ENCODE measurements at regions not wholly inside any gene's neighbourhood (a gene's known extent, or its start where the extent isn't known, plus 50 kb on each side); places are given as distances from the start of the nearest gene placed in this dataset.

DNA sequence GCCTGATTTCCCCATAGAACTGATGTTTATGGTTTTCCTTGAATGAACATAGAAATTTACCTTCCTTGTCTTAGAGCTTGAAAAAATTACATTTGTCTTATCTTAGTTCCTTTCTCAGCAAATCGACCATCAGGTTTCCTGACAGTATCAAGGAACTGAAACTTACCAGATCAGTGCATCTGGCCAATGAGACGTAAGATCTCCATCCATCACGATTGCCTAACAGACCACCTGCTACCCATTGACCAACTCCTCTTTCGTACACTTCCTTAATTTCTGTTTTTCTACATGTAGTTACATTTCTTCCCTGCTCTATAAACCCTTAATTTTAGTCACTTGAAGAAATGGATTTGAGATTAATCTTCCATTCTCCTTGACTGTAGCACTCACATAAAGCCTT lies 57.4 kb upstream of the TMPRSS15 start:
- no peak for DNase-seq

DNA sequence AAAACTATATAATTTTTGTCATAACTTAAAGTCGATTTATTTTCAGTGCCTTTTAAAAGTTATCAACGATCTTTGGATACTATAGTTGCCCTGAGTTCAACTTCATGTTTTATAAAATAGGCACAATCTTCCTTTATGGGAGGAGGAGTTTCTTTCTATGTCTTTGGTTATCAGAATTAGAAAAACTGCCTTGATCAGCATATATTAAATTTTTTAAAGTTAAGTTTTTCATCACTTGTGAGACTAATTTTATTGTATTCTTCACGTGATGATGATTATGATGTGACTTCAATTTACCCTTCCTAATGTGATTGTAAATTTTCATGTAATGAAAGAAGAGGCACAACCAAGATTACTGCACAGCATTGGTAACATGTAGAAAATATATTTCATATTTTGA lies 58.2 kb upstream of the TMPRSS15 start:
- DNase-seq = no peak

DNA sequence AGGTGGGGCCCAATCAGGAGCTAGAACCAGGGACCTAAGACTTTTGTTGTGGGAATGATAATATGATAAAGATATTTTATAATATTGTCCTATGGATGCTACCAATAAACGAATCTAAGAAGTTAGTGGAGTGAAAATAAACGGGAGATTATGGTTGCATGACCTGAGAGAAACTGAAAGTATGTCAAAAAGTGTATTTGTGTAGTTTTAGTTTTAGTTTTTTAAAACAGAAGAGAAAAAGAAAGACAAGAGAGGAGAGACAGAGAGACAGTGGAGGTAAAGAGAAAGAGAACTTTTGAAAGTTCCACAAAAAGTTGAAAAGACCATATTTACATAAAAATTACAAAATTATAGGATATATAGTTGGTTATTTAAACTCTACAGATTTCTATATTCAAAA lies 64.1 kb upstream of the TMPRSS15 start:
- DNase-seq = no peak

DNA sequence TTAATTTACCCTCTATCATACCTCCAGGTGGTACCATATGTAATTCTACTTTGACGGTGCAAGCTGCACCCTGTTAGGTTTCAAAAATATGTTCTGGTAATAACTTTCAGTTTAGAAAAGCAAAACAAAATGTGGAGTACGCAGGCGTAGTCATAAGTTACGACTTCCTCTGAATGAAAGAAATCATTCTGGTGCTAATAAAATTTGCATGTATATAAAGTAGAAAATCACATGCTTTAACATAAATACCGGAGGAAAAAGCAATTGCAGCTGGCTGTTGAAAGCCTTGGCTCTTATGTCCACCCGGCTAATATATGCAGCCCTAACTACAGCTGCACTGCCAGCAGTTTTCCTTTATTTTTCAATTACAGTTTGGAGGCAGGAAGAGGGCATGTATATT lies 65.2 kb upstream of the TMPRSS15 start:
- no peak for DNase-seq

DNA sequence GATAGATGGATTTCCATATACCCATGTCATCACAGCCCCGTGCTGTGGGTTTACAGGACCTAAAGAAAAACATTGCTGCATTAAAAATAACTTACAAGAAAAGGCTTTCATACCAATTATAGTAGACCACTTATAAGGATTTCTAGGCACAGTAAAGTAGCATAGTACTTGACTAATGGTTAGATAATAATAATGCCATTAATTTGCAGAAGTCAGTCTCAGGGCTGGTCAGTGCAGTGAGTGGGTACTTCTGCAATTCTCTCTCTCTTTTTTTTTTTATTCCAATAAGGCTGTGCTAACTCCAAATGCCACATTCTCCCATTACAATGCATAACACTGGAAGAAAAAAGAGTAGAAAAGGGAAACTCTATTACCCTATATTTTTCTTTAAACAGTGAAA lies 73.1 kb upstream of the TMPRSS15 start:
- DNase-seq = no peak

DNA sequence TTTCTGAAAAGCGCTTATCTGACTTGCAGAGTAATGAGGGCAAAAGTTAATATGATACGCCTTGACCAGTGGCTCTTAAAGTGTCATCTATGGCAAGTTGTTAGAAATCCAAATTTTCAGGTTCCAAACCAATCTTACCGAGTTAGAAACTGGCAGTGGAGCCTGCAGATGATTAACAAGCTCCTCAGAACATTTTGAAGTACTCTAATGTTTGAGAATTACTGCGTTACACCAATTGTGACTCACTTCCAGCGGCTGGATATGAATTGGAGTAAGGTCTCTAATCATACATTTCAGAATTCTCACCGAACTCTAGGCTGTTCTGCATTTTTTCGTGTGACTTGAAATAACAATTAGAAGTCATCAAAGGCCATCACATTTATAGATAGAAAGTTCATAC lies 73.5 kb upstream of the TMPRSS15 start:
- no peak for DNase-seq

DNA sequence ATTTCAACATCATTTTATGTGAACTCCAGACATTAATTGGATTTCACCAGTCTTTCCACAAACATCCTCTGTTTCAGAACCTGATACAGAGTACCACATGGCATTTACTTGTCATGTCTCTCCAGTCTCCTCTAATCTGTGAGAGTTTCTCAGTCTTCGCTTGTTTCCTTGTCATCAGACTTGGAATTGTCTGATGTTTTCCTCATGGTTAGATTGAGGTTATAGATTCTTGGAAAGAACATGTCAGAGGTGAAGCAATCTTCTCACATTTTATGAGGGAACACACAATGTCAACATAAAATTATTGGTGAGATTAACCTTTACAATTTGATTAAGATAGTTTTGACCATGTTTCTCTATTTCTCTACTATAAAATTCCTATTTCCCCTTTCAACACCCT lies 74.9 kb upstream of the TMPRSS15 start:
- DNase-seq = no peak

DNA sequence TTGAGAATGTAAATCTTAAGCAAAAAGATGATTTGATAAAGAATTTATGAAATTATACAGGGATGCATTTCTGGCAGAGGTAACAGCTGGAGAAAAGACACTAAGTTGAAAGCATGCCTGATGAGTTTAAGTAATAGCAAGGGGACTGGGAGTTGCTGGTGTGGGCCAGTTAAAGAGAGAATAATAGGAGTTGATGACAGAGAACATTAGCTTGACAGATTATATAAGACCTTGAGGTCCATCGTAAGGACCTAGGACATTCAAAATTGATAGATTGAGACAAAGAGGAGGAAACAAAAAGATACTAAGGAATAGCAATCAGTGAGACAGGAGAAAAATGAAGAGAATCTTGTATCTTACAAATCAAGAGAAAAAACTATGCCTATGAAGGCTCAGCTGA lies 84.7 kb upstream of the TMPRSS15 start:
- DNase-seq = no peak

DNA sequence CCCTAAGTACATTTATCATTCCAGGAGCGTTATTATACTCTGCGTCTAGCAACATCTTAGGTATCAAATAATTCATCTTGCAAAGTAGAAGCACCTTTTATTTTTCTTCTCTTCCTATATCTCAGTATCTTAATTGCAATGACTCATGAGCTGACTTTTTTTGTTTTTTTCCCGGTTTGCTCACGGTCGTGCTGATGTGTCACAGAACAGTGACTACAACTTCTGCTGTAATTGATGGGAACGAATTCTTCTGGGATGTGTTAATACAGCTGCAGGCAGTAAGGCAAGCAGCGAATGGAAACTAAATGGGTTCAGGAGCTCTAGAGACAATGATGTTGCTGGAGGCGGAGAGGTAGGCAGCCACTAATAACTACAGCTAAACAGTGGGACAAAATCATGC lies 89.8 kb upstream of the TMPRSS15 start:
- no peak for DNase-seq

DNA sequence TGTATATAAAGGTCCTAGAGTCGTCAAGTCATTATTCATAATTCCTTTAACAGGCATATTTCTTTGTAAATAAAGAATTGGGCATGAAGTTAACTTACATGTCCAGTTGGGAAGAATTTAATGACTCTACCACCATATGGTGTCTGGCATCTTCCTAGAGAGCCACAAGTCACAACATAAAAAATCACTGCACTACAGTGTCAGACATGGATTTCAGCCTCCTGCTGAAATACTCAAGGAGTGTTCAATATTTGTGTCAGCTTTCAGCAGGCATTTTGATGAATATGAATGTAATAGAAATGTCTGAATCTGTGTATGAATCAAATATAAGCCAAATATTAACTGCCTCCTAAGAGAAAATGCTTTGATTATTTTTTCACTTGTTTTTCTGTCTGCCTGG lies 91.9 kb upstream of the TMPRSS15 start:
- no peak for DNase-seq

DNA sequence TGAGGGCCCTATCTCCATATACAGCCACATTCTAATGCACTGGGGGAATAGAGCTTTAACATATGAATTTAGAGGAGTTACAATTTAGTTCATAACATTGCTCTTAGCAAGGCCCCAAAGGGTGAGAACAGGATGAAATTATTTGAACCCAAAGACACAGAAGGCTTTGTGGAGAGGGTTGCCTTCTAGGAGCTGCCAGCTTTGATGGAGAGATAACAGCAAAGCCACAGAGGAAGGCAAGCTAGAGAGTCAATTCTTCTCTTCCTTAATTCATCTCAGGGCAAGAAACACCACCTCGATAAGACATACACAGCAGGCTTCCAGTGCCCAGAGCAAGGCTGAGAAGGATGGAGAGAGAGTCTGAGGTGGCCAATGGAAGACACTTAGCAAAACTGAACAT lies 94.8 kb upstream of the TMPRSS15 start:
- DNase-seq = no peak

DNA sequence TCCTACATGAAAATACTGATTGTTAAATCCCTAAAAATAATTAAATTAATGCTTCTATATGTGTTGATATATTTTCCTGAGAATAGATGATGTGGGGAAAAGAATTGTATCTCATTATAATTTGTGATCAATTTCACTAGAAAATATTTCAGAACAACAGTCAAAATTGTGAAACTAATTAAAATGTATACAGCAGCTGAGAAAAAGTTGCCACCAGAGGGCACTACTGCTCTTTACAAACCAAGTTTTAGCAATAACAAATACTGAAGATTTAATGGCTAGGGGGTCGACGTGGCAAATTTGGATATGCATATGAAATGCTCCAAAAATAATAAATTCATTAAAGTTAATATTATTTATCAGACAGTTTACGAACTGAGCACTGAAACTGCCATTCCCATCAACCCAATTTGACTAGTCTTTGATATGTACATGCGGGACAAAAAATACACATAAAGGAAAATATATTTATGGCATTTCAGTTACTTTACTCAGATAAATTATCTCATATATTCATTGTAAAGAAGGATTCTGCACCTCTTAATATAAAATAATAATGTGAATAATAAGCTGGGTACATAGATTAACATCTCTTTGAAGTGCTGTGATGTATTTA lies 96.3 kb upstream of the TMPRSS15 start:
- peak; percentile 35 for DNase-seq

DNA sequence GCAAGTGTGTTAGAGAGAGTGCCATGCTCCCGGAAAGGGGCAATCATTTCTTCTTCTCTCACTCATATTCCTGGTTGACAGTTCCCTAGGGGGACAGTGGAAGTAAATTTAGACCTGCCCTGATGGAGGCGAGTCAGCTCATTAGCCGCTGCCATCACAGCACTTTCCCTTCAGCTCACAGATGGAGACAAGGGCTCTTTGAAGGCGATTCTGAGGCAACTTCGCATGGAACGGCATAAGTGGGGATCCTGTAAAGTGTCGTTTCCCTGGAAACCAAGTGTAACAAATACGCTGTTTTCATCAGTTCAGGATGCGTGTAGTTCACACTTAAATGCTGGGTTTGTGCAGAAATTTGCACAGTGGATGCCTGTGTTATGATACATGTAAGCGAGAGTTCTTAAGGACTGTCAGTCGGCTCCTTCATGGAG lies 114.5 kb upstream of the TMPRSS15 start:
- DNase-seq = no peak

DNA sequence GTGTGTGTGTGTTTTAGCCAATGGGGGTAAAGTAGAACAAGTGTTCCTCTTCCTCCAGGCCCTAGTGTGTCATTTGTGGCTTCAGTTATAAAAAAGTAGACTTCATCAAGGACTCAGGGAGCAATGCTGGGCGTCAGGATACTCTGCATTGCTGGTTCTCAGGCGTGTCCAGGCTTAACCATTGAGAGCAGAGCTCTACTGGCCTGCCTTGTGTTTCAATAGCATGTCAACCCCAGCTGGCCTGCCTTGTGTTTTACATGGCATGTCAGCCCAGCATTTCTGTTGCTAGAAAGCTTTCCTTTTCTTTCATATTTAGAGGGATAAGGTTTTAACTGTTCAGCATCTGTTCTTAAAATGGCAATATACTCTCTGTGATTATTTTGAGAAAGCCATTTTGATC lies 117.6 kb upstream of the TMPRSS15 start:
- no peak for DNase-seq

DNA sequence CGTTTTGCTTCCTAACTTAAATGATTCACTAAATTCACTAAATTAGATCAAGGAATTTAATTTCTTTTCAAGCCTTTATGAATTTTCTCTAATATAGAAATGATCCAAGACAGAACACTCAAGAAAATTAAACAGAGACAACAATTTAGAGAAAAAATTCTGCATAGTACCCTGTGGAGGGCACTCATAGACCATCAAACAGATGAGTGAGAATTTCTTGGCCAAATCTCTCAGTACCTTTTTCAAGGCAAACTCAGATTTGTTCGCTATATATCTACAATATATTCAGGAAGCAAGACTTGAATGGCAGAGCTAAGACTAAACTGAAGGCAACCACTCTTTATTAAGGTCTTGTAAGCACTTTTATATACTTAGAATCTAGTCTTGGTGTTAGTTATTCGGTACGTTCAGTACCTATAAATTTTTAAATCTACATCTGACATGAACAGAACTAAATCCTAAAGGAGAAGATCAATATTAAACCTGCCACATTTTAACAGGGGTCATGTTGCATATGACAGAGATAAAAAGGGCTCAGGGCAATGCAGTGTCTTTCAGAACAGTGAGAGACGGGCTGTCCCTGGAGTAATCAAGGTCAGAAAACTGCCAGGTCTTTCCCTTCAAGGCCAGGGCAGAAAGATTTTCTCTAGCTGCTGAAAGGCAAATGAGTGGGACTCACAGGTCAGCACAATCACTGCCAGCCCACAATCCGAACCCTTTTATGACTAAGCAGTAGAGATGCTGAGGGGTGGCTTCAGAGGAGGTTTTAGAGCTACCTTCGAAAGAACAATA lies 118.8 kb upstream of the TMPRSS15 start:
- peak; percentile 24 for DNase-seq

DNA sequence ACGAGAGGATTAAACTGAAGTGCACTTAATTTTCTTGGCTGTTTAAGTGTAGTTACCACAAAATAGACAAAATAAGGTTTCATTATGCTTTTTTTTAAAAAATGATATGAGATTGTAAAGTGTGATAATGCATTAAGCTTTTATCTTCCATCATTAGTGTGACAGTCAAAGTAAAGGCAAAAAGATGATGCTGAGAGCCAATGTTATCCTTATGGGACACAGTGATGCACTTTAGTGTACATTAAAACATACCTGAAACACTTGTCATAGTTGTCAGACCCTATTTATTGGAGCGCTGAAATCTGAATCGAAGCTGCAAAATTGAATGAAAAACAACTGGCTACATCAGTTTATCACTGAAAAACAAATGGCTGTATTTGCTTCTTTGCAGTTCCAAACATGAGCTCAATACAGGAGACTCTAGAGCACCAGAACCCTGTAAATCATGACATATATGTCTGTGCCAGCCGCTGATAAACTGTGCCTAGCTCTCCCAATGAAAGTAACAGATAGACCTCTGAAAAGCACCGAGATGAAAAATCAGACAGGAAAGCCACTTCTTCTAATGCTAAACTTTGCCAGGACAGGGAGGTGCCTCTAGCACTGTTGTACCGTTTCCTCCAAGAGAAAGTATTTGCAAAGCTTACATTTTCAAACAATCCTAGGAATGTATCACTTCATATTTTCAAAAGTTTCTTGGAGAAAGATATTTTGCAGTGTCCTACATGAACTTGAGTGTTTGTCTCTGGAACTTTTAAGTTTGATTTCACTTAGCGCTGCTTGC lies 120.7 kb upstream of the TMPRSS15 start:
- DNase-seq = no peak

DNA sequence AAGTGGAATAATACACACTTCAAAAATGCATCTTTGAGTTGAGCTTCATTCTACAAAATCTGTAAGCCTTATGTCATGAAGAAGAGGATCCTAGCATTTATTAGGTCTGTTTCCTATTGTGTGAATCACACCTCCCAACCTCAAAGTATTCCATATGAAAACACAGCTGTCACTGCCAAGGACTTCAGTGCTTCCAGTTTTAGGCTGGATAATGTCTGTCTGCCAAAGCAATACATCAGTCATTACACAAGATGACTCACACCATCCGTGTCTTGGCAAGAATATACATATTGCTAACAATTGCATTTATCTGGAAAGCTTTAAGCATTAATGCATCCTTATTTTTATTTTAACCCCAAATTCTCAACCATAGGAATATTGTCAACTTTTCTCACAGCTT lies 125.7 kb upstream of the TMPRSS15 start:
- no peak for DNase-seq

DNA sequence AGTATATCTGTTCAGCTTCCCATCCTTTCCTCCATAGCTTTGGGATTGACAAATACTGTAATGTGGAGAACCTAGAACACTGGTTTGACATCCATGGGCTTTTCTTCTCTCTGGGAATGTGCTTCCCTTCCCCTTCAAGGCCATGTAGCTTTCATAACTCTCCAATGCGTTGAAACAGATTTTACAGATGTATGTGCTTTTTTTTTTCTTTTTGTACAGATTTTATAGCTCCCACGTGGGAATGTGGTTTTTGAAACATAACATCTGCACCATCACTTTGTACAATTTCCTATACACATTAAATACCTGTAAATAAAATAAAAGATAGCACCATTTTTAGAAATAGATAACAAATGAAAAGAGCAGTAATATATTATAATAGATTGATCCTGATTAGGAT lies 138.5 kb upstream of the TMPRSS15 start:
- DNase-seq = no peak

DNA sequence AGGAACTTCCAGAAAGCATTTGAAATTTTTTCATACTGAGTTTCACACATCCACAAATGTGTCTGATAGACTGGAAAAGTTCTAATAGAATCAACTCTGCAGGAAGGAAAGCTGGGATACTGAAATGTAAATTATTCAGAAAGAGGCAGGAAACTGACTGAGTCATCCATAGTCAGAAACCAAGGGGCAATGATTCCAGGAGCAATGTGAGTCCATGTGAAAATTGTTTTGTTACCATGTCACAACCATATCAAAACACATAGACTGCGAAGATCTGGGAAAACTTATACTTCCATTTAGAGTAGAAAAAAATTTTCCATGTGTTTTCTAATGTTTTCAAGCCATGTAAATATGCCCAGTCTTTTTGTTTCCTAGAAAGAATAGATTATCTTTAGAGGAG lies 142.3 kb upstream of the TMPRSS15 start:
- no peak for DNase-seq

DNA sequence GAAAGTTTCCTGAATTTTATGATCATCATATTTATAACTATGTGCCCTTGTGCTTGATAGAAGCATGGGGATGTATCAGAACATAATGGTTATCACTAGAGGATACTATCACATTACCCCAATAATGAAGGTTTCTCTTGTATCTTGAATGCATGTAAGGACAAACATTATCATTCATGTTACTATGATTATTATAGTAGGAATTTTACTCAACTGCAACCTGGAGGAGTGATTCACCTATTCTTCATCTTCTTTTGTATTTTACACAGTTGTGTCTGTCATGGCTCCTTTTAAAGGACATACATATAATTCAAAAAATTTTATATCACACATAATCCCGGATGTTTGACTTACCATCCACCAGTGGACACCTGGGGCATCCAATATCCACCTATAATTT lies 143.8 kb upstream of the TMPRSS15 start:
- no peak for DNase-seq

DNA sequence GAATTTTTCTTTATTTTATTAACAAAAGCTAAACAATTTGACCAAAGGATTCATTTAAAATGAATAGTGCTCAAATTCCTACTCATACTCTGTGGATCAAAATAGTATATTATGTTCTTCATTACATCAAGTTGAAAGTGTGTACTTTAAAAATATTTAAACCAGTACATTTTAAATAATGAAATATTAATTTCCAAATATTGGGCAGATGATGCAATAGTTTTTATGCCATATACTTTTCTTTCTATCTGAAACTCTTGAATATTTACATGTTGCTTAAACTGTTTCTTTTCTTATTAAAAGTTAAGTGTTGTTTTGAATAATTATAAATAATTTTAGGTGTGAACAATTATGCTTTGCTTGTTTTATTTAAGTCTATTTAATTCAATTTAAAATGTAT lies 144.7 kb upstream of the TMPRSS15 start:
- DNase-seq = no peak

DNA sequence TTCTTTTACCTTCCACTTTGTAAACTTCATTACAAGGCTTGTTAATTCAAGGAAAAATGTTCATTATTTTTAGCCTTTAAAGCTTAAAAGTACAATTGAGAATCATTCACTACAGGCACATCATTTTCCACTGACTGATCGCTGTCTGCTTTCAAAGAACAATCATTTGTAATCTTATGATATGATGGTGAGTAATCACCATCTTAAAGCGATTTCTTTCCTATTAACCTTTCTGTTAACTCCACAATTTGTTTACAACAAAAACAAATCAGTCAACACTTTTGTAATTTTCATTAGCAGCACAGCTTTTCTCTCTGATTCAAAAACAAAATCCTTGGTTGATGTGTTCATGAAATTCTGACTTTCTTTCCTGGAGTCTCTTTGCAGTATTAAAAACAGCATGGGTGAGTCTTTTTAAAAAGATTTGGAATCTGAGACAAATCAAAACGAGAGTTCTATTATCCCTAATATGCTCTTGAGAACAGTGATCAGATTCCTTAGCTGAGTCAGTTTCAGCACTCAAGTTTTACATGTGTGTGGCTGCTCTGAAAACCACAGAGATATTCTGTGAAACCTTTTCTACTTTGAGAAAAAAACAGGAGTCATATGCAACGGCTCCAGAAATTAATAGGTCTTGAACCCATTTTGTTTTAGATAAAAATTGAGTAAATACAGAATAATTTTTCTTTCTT lies 145.8 kb upstream of the TMPRSS15 start:
- no peak for DNase-seq

DNA sequence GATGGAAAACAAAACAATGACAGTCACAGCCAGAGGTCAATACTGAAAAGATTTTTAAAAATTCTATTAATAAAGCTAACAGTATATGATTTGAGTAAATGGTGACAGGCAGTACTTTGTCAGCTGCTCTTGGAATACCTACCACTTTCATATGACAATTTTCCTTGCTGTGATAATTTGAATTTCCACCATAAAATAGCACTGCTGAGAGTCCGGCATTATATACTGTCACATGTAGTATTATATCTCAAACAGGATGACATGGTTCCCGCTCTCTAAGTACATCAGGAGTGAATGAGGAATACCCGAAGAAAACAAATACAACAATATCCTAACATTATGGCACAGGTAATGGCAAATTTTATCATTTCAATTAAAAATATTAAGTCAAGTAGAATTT lies 146.8 kb upstream of the TMPRSS15 start:
- no peak for DNase-seq

DNA sequence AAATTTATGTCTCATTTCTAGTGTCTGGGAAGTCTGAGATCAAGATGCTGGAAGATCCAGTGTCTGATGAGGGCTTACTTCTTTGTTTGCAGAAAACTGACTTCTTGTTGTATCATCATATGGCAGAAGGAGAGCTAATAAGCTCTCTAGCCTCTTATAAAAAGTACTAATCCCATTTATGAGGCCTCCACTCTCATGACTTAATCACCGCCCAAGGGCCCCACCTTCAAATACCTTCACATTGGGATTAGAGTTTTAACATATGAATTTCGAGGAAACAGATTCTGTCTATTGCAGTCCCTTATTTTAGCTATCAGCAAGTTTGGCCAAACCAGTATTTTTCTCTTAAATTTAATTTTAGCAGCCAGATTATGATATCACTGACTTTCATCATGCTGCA lies 150.2 kb upstream of the TMPRSS15 start:
- no peak for DNase-seq

Data from NCI-H1436 (cell line).